Fibroblast of lung (primary cell): ENCODE measurements at regions not wholly inside any gene's neighbourhood (a gene's known extent, or its start where the extent isn't known, plus 50 kb on each side); places are given as distances from the start of the nearest gene placed in this dataset.

Source experiments
- DNase-seq, 2 donors: peaks; one replicate each; pipeline versions ENCODE4 v3.0.0 to v3.0.0-alpha.2; 2010; ENCODE audit warnings: low read depth in 2 of 2
- H2AFZ ChIP-seq: 2 replicates; pipeline ENCODE4 v1.5.1; 2012; ENCODE audit warnings: low read length, control low read depth, inconsistent platforms
- H3K27ac ChIP-seq: 2 replicates; pipeline ENCODE4 v1.5.1; 2011; ENCODE audit warnings: low read length, control low read depth; ENCODE audit not compliant: insufficient read depth
- H3K27me3 ChIP-seq: 2 replicates; pipeline ENCODE4 v1.5.1; 2011; ENCODE audit warnings: mild to moderate bottlenecking, low read length; ENCODE audit not compliant: control insufficient read depth, insufficient read depth
- H3K36me3 ChIP-seq: 2 replicates; pipeline ENCODE4 v1.5.1; 2011; ENCODE audit warnings: low read length; ENCODE audit not compliant: control insufficient read depth, insufficient read depth
- H3K4me1 ChIP-seq: 2 replicates; pipeline ENCODE4 v1.5.1; 2011; ENCODE audit warnings: low read length; ENCODE audit not compliant: control insufficient read depth, insufficient read depth; ENCODE audit errors: extremely low read depth
- H3K4me2 ChIP-seq: 2 replicates; pipeline ENCODE4 v1.5.1; 2011; ENCODE audit warnings: low read length, control low read depth; ENCODE audit not compliant: insufficient read depth; ENCODE audit errors: extremely low read depth
- H3K4me3 ChIP-seq, 4 experiments: fragments of 200-600 bp in 1 of 4; sonication (generic) in 1 of 4; replicated peaks in 1 of 4; 2 replicates each; pipeline ENCODE4 v1.5.1; 2011 to 2016; ENCODE audit warnings: low read length in 4 of 4, low read depth in 3 of 4, mild to moderate bottlenecking in 3 of 4, control low read depth in 2 of 4, inconsistent platforms in 1 of 4, mixed read lengths in 1 of 4; ENCODE audit not compliant: insufficient read depth in 1 of 4; ENCODE audit errors: control extremely low read depth in 1 of 4
- H3K79me2 ChIP-seq: 2 replicates; pipeline ENCODE4 v1.5.1; 2012; ENCODE audit warnings: mild to moderate bottlenecking, low read length, inconsistent platforms; ENCODE audit not compliant: control insufficient read depth, insufficient read depth
- H3K9ac ChIP-seq: 2 replicates; pipeline ENCODE4 v1.5.1; 2011; ENCODE audit warnings: mild to moderate bottlenecking, low read length, control low read depth; ENCODE audit not compliant: insufficient read depth
- H3K9me3 ChIP-seq: 2 replicates; pipeline ENCODE4 v1.5.1; 2012; ENCODE audit warnings: low read depth, low read length; ENCODE audit not compliant: control insufficient read depth, insufficient read depth
- H4K20me1 ChIP-seq: 2 replicates; pipeline ENCODE4 v1.5.1; 2011; ENCODE audit warnings: low read length; ENCODE audit not compliant: control insufficient read depth, insufficient read depth; ENCODE audit errors: extremely low read depth
- CTCF ChIP-seq, 2 donors: IDR thresholded peaks in 1 of 2; conservative IDR thresholded peaks in 1 of 2; 1 replicate in 1 of 2; 2 replicates in 1 of 2; pipeline ENCODE4 v1.5.1; 2011 to 2012; ENCODE audit warnings: low read length in 2 of 2, control low read depth in 1 of 2, inconsistent platforms in 1 of 2, low read depth in 1 of 2, mild to moderate bottlenecking in 1 of 2
- EZH2 ChIP-seq: IDR thresholded peaks from 2 replicates; pipeline ENCODE4 v1.5.1; 2012; ENCODE audit warnings: low read length, control low read depth, mild to moderate bottlenecking; ENCODE audit errors: missing control alignments

DNA sequence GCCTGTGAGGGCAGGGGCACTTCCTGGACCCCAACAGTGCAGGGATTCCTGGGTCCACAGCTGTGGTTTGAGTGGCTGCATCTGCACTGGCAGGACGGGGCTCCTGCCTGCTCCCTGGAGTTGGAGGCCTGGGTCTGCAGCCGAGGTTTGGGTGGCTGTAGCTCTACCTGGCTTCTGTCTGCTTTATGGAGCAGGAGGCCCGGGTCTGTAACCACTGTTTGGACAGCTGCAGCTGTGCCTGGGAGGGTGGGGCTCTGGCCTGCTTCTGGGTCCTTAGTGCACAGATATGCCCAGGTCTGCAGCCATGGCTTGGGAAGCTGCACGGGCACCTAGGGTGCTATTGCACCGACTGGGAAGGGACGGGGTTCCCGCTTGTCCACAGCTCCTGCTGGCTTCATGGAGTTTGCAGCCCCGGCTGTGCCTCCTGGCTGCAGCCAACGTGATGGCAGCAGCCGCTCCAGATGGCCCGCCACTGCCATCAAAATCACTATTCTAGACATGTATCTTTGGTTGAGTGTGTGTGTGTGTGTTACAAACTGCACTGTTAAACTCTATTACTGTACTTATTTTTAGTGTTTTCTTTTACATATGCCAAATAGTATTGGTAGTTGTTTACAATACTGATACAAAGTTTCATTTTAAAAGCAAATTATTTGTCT lies 412.3 kb upstream of the KIRREL3 start:
- H3K27ac ChIP-seq = no peak overlapping the region
- H2AFZ ChIP-seq = no peak overlapping the region
- H3K79me2 ChIP-seq = no peaks in the 10 kb centered on the region
- no peaks in the 10 kb centered on the region for H3K9me3 ChIP-seq
- H4K20me1 ChIP-seq = no peaks in the 10 kb centered on the region
- no peak for DNase-seq
- H3K4me3 ChIP-seq = no peak overlapping the region
- H3K9ac ChIP-seq = no peak overlapping the region
- H3K4me1 ChIP-seq = no peaks in the 10 kb centered on the region
- no peak overlapping the region for H3K4me2 ChIP-seq
- H3K36me3 ChIP-seq = no peaks in the 10 kb centered on the region
- no peak for TF ChIP-seq EZH2
- TF ChIP-seq CTCF (conservative IDR thresholded peaks at IDR 0.05 in 1 of 2, IDR thresholded peaks at IDR 0.05 in 1 of 2; ENCODE audit: low read depth in 1 of 2, low read length in 2 of 2) = no peak
- H3K27me3 ChIP-seq = no peaks in the 10 kb centered on the region

- Histone ChIP-seq H3K9ac (no peak overlapping the region), H3K36me3 (no peaks in the 10 kb centered on the region), H3K4me2 (no peak overlapping the region), H3K4me3 (no peak overlapping the region), H3K4me1 (no peaks in the 10 kb centered on the region), H3K27ac (no peak overlapping the region), H4K20me1 (no peaks in the 10 kb centered on the region), H3K79me2 (no peaks in the 10 kb centered on the region), H3K9me3 (no peaks in the 10 kb centered on the region), H3K27me3 (no peaks in the 10 kb centered on the region), H2AFZ (no peak overlapping the region)
- no peak for DNase-seq
- TF ChIP-seq CTCF (conservative IDR thresholded peaks at IDR 0.05 in 1 of 2, IDR thresholded peaks at IDR 0.05 in 1 of 2; ENCODE audit: low read depth in 1 of 2, low read length in 2 of 2) (no peak), EZH2 (no peak)
These were observed 411.7 kb upstream of the KIRREL3 start for GRCh38 chr11:127412234-127412633.

DNA sequence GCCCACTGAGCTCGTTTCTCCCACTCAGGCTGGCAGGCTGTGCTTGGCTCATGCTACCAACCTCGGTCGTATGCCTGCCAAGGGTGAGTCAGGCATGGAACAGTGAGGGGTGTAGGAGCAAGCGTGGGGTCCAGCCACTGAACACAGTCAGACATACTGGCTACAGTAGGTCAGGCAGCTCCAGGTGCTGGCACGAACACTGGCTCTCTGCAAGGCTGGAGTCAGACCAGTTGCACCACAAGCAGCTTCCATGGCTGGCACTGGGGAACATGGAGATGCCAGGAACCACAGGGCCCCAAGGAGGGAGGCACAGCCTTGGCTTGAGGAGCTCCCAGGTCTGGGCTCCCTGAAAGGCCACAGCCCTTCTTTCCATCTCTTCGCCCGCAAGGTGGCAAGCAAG lies 410.7 kb upstream of the KIRREL3 start:
- Histone ChIP-seq H3K4me3 (no peak overlapping the region), H3K9me3 (no peaks in the 10 kb centered on the region), H3K4me1 (no peaks in the 10 kb centered on the region), H4K20me1 (no peaks in the 10 kb centered on the region), H2AFZ (no peak overlapping the region), H3K4me2 (no peak overlapping the region), H3K27ac (no peak overlapping the region), H3K79me2 (no peaks in the 10 kb centered on the region), H3K36me3 (no peaks in the 10 kb centered on the region), H3K9ac (no peak overlapping the region), H3K27me3 (no peaks in the 10 kb centered on the region)
- DNase-seq = no peak
- TF ChIP-seq CTCF (conservative IDR thresholded peaks at IDR 0.05 in 1 of 2, IDR thresholded peaks at IDR 0.05 in 1 of 2; ENCODE audit: low read depth in 1 of 2, low read length in 2 of 2) = no peak
- TF ChIP-seq EZH2 = no peak
